ENCODE measurements at regions not wholly inside any gene's neighbourhood (a gene's known extent, or its start where the extent isn't known, plus 50 kb on each side); places are given as distances from the start of the nearest gene placed in this dataset.

DNA sequence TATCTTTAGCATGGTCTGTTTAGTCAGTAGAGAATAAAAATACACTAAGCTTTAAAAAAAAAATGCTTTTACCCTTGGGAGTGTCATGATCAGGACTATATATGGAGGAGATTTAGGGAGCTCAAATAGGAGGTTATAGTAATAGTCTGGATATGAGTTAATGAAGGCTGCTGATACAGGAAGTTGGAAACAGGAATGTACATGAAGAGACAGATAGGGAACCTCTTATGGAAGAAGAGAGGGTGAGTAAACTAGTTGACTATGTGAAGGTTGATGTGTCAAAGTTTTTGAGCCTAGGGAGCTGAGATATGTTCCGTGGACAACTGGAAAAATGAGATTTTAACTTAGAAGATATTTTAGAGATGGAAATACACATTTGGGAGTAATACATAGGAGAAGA lies 472.0 kb upstream of the FZD8 start:
- H3K9me3 ChIP-seq (ENCODE audit: control insufficient read depth, low read length) = no peaks in the 10 kb centered on the region
- 69% methylated on average over 1 of the region's 1 CpG for WGBS
- DNase-seq (no peak), ATAC-seq (no peak)
- peaks cover 2% of the 10 kb centered on the region for H3K4me1 ChIP-seq (ENCODE audit: control insufficient read depth, insufficient read depth, low read length)
- intact Hi-C loops (cut with DNase I) = no loop called here
- H3K4me3 ChIP-seq (ENCODE audit: low read length) = no peak overlapping the region
- H3K27me3 ChIP-seq (ENCODE audit: control insufficient read depth, insufficient read depth) = no peaks in the 10 kb centered on the region
- H3K27ac ChIP-seq (ENCODE audit: low read length) = no peak overlapping the region

DNA sequence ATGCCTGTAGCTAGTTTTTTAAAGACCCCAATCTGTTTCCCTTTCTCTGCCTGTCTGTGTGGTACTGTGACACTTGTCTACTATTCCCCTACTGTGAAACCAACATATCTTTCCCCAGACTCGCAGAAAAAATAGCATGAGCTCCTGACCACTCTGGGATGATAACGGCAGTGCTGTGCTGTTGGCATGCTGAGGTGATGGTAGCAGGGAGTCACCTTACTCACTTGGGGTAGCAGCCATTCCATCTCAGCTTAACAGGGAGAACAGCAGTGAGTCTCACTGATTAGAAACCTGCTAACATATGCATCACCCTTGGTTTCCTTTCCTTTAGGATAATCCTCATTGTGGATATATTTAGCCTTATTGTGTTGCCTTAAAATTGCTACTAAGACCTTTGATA lies 469.6 kb upstream of the FZD8 start:
- intact Hi-C loops (cut with DNase I) = no loop called here
- WGBS = 53% methylated on average over 2 of the region's 2 CpGs
- peak; percentile 61 to 62 for ATAC-seq

DNA sequence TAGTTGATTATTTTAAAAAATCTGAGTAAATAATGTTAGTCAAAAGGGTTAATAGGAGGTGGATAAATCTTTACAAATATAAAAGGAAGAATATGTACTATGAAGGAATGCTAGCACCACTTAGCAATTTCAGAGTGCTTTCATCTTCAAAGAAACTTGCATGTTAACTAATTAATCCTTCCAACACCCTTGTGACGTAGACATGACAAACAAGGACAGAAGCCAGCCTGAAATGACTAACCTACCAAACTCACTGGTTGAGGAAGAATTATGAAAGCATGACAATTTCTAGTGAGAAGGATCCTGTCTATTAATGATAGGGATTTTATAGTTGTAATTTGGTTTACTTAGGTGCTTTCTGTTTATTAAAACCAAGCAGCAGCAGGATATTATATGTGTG lies 468.0 kb upstream of the FZD8 start:
- ATAC-seq (no peak), DNase-seq (no peak)
- Histone ChIP-seq H3K9me3 (ENCODE audit: control insufficient read depth, low read length) (no peaks in the 10 kb centered on the region), H3K27ac (ENCODE audit: low read length) (no peak overlapping the region), H3K4me1 (ENCODE audit: control insufficient read depth, insufficient read depth, low read length) (no peaks in the 10 kb centered on the region), H3K4me3 (ENCODE audit: low read length) (no peak overlapping the region), H3K27me3 (ENCODE audit: control insufficient read depth, insufficient read depth) (no peaks in the 10 kb centered on the region)
- intact Hi-C loops (cut with DNase I) = no loop called here
- 59% methylated on average over 1 of the region's 1 CpG for WGBS

More for the DNA sequence above, 469.6 kb upstream of the FZD8 start:
- H3K27ac ChIP-seq (ENCODE audit: low read length) = no peak overlapping the region
- H3K9me3 ChIP-seq (ENCODE audit: control insufficient read depth, low read length) = no peaks in the 10 kb centered on the region
- H3K4me1 ChIP-seq (ENCODE audit: control insufficient read depth, insufficient read depth, low read length) = peaks cover 2% of the 10 kb centered on the region
- H3K27me3 ChIP-seq (ENCODE audit: control insufficient read depth, insufficient read depth) = no peaks in the 10 kb centered on the region
- no peak for DNase-seq
- H3K4me3 ChIP-seq (ENCODE audit: low read length) = no peak overlapping the region

DNA sequence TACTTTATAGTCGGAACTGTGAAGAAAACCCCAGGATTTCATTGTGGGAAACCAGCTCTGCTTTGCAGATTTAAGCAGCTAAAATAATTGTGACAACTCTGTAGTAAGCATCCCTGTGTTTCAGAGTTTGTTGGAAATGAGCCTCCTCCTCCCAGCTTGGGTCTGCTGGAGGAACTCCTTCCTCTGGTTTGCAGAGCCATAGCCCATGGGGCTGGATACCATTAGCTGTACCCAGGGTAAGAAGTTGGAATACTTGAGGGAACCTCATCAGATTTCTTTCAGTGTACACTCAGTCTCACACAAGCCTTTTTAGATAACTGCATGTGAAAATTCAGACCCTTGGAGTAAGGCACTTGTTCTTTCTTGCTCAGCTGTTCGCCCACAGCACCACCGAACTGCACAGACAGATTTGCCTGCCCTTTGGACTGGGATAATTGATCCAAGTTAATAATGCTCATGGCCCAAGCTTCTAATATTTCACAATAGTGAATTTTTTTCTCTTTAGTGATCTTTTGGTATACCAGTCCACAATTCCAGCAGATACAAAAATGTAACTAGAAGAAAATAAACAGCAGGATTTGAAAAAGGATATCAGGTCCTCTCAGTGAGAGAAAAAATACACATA lies 467.4 kb upstream of the FZD8 start:
- ATAC-seq = peak in 1 of 2 donors; percentile 35
- H3K27me3 ChIP-seq (ENCODE audit: control insufficient read depth, insufficient read depth) = no peaks in the 10 kb centered on the region
- DNase-seq = no peak
- no peak overlapping the region for H3K27ac ChIP-seq (ENCODE audit: low read length)
- intact Hi-C loops (cut with DNase I) = no loop called here
- no peaks in the 10 kb centered on the region for H3K4me1 ChIP-seq (ENCODE audit: control insufficient read depth, insufficient read depth, low read length)
- no peak overlapping the region for H3K4me3 ChIP-seq (ENCODE audit: low read length)
- 82% methylated on average over 3 of the region's 3 CpGs for WGBS
- H3K9me3 ChIP-seq (ENCODE audit: control insufficient read depth, low read length) = no peaks in the 10 kb centered on the region

DNA sequence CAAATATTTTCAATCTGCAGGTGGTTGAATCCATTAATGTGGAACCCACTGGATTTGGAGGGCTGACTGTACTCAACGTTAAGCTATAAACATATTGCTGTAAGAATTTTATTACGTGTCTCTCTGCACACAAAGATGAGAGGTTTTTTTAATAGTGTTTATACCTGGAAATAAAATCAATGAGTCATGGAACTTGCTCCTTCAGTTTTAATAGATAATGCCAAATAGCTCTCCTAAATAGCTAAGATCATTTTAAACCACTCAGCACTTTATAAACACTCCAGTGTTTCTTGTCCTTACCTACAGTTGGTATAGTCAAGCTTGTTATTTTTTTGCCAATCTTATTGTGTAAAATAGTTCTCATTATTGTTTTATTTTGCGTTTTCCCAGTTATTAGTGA lies 455.6 kb upstream of the FZD8 start:
- WGBS = 94% methylated on average over 3 of the region's 3 CpGs
- Histone ChIP-seq H3K4me1 (ENCODE audit: control insufficient read depth, insufficient read depth, low read length) (no peaks in the 10 kb centered on the region), H3K4me3 (ENCODE audit: low read length) (no peak overlapping the region), H3K9me3 (ENCODE audit: control insufficient read depth, low read length) (no peaks in the 10 kb centered on the region), H3K27ac (ENCODE audit: low read length) (no peak overlapping the region), H3K27me3 (ENCODE audit: control insufficient read depth, insufficient read depth) (no peaks in the 10 kb centered on the region)
- DNase-seq = no peak
- no peak for ATAC-seq
- intact Hi-C loops (cut with DNase I) = no loop called here

DNA sequence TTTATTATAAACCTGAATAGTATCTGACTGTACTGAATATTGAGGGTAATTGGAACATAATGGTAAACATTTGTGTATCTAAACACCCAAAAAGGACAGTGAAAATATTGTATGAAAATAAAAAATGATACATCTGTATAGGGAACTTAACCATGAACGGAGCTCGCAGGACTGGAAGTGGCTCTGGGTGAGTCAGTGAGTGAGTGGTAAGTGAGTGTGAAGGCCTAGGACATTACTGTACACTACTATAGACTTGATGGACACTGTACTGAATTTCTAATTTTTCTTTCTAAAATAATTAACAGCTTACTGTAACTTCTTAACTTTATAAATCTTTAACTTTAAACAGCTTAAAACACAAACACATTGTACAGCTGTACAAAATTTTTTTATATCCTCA lies 454.5 kb upstream of the FZD8 start:
- Histone ChIP-seq H3K4me3 (ENCODE audit: low read length) (no peak overlapping the region), H3K27ac (ENCODE audit: low read length) (no peak overlapping the region), H3K4me1 (ENCODE audit: control insufficient read depth, insufficient read depth, low read length) (no peaks in the 10 kb centered on the region), H3K9me3 (ENCODE audit: control insufficient read depth, low read length) (no peaks in the 10 kb centered on the region), H3K27me3 (ENCODE audit: control insufficient read depth, insufficient read depth) (no peaks in the 10 kb centered on the region)
- WGBS = 69% methylated on average over 2 of the region's 2 CpGs
- no peak for ATAC-seq
- intact Hi-C loops (cut with DNase I) = no loop called here
- no peak for DNase-seq

DNA sequence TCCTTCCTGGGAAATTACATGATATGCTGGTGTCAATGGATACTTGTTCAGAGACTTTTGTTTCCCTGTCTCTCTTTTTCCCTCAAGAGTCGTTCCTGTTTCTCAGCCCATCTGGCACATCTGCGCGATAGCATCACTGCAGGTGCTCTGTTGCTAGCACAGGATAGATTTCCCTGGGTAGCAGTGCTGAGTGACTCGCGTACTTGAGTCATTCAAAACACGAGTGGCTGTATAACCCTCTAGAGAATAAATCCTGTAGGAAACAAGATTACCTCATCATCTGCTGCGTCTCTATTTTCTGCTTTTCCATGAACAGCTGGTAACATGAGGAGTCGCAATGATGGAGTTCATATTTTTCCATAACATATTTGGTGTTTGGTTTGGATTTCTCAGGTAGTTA lies 452.0 kb upstream of the FZD8 start:
- Histone ChIP-seq H3K4me3 (ENCODE audit: low read length) (no peak overlapping the region), H3K4me1 (ENCODE audit: control insufficient read depth, insufficient read depth, low read length) (no peaks in the 10 kb centered on the region), H3K27ac (ENCODE audit: low read length) (no peak overlapping the region), H3K9me3 (ENCODE audit: control insufficient read depth, low read length) (no peaks in the 10 kb centered on the region), H3K27me3 (ENCODE audit: control insufficient read depth, insufficient read depth) (no peaks in the 10 kb centered on the region)
- 45% methylated on average over 8 of the region's 8 CpGs for WGBS
- no peak for DNase-seq
- no peak for ATAC-seq
- intact Hi-C loops (cut with DNase I) = no loop called here

DNA sequence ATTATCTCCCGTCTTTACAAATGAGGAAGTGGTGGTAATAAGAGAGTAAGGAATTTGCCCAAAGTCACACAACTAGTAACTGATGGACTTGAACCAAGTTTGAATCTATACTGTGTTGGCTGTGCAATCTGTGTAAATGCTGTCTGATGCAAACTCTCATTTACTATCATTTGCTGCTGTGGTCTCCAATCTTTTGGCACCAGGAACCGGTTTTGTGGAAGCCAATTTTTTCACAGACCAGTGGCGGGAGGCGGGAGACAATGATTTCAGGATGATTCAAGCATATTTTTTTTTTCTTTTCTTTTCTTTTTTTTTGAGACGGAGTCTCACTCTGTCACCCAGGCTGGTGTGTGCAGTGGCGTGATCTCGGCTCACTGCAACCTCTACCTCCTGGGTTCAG lies 450.0 kb upstream of the FZD8 start:
- ATAC-seq (no peak), DNase-seq (peak in 1 of 3 donors; percentile 30)
- H3K4me3 ChIP-seq (ENCODE audit: low read length) = no peak overlapping the region
- H3K4me1 ChIP-seq (ENCODE audit: control insufficient read depth, insufficient read depth, low read length) = no peaks in the 10 kb centered on the region
- intact Hi-C loops (cut with DNase I) = no loop called here
- H3K27me3 ChIP-seq (ENCODE audit: control insufficient read depth, insufficient read depth) = no peaks in the 10 kb centered on the region
- no peak overlapping the region for H3K27ac ChIP-seq (ENCODE audit: low read length)
- 63% methylated on average over 7 of the region's 7 CpGs for WGBS
- H3K9me3 ChIP-seq (ENCODE audit: control insufficient read depth, low read length) = no peaks in the 10 kb centered on the region

DNA sequence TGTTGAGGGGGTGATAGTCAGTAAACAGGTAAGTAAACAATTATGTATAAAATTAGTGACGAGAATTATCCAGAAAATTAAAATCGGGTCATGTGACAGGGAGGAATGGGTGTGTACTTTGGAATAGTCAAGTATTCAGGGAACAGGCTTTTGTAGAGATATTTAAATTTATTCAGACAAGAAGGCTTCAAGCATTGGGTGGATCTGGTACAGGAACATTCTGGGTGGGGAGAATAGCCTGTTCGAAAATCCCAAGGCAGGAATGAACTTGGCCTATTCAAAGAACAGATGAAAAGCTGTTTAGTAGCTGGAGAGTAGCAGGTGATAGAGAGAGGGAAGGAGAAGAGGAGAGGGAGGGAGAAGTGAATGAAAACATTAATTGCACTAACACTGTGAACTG lies 448.9 kb upstream of the FZD8 start:
- no peak for ATAC-seq
- Histone ChIP-seq H3K27ac (ENCODE audit: low read length) (no peak overlapping the region), H3K4me1 (ENCODE audit: control insufficient read depth, insufficient read depth, low read length) (no peaks in the 10 kb centered on the region), H3K9me3 (ENCODE audit: control insufficient read depth, low read length) (no peaks in the 10 kb centered on the region), H3K27me3 (ENCODE audit: control insufficient read depth, insufficient read depth) (no peaks in the 10 kb centered on the region), H3K4me3 (ENCODE audit: low read length) (no peak overlapping the region)
- 87% methylated on average over 3 of the region's 3 CpGs for WGBS
- intact Hi-C loops (cut with DNase I) = no loop called here
- DNase-seq = no peak

DNA sequence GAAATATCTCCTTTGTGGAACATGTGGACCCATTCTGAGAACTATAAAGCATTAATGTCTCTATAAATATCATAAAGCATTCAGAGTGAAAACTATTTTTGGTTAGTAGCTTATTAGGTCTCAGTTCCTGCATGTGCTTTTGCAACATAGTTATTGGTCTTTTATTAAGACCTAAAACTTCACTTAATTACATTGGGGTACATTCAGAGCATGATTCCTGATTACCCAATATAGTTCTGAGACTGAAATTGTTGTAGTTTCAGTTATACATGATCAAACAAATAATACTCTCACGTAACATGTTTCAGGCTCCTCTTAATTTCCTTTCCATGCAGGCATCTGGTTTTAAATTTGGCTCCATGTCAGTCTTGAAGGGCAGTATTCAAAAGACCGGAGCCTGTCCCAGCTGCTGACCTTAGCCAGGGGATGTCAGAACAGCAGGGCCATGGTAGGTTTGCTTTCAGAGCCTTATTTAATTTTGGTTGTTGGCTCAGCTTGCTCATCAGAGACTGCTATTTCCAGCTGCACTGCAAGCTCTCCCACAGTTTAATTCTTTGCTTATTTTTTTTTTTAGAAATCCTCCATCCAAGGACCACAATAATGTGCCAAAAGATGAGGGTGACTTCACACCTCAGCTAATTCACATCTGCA lies 447.8 kb upstream of the FZD8 start:
- no peak for DNase-seq
- peak in 1 of 2 donors; percentile 63 for ATAC-seq
- intact Hi-C loops (cut with DNase I) = no loop called here
- Histone ChIP-seq H3K27ac (ENCODE audit: low read length) (no peak overlapping the region), H3K4me3 (ENCODE audit: low read length) (no peak overlapping the region), H3K9me3 (ENCODE audit: control insufficient read depth, low read length) (no peaks in the 10 kb centered on the region), H3K4me1 (ENCODE audit: control insufficient read depth, insufficient read depth, low read length) (no peaks in the 10 kb centered on the region), H3K27me3 (ENCODE audit: control insufficient read depth, insufficient read depth) (no peaks in the 10 kb centered on the region)
- WGBS = 19% methylated on average over 2 of the region's 2 CpGs

DNA sequence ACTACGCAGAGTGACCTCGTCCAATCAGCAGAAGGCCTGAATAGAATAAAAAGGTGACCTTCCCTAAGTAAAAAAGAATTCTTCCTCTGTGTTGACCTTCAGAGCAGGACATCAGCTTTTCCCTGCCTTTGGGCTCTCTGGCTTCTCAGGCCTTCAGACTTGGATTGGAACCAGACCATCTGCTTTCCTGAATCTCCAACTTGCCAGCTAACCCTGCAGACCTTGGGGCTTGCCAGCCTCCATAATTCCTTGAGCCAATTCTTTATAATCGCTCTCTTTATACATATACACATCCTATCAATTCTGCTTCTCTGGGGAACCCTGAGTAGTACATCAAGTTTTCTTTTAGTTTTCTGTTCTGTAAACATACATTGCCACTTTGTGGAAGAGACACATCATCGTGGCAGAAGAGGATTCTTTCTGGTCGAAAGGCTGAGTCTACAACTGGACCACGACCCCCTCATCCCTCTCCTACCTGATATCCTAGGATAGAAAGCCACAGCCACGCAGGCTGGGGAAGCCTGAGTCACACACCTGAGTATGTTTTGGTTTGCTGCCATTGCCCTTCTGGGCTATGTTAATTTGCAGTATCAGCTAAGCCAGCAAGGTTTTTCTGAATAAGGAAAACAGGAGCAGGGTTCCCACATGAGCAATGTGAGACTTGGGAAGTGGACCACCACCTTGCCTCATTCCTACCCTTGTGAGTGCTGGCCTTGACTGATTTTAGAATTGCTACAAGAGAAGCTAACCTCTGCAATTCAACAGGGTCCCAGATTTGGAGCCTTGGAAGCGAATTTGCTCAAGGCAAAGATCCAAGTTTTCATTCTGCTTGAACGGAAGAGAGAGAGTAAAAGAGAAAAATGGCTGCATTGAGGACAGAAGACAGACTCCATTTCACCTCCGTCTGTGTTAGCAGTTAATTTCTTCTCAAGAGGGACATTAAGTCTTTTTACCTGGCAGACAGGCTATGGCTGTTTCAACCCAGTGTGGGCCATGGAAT lies 445.2 kb upstream of the FZD8 start:
- H3K27me3 ChIP-seq (ENCODE audit: control insufficient read depth, insufficient read depth) = no peaks in the 10 kb centered on the region
- H3K27ac ChIP-seq (ENCODE audit: low read length) = no peak overlapping the region
- H3K4me1 ChIP-seq (ENCODE audit: control insufficient read depth, insufficient read depth, low read length) = no peaks in the 10 kb centered on the region
- no peaks in the 10 kb centered on the region for H3K9me3 ChIP-seq (ENCODE audit: control insufficient read depth, low read length)
- DNase-seq = no peak
- no peak for ATAC-seq
- intact Hi-C loops (cut with DNase I) = no loop called here
- no peak overlapping the region for H3K4me3 ChIP-seq (ENCODE audit: low read length)
- 82% methylated on average over 10 of the region's 10 CpGs for WGBS
